Panc1 (cell line): ENCODE measurements at regions not wholly inside any gene's neighbourhood (a gene's known extent, or its start where the extent isn't known, plus 50 kb on each side); places are given as distances from the start of the nearest gene placed in this dataset.

ENCODE experiments used
- ATAC-seq: fragments of 200-7000 bp; cut with Tn5 transposase; 2 replicates; pipeline ENCODE4 v1.9.1; 2020; ENCODE audit warnings: mild to moderate bottlenecking, moderate library complexity
- BruUV-seq: library from RNA; stranded (reverse); fragments of 400-500 nt; replicated peaks from 2 replicates; lab custom pipeline; 2021; lab: Mats Ljungman, UMichigan
- CTCF ChIA-PET: fragments of 300-600 bp; sonication (Branson Sonifier 250); formaldehyde crosslinking; loops from one replicate; lab custom pipeline; 2022; ENCODE audit warnings: antibody characterized with exemption; lab: Charles Lee
- POLR2A ChIA-PET: fragments of 300-600 bp; sonication (Branson Sonifier 250); formaldehyde crosslinking; loops from one replicate; lab custom pipeline; 2022; ENCODE audit warnings: antibody characterized with exemption; lab: Charles Lee
- DNase-seq: peaks from one replicate; pipeline ENCODE4 v3.0.0-alpha.2; 2010; ENCODE audit warnings: low read depth, low spot score
- H3K27ac ChIP-seq: 2 replicates; pipeline ENCODE4 v1.5.1; 2011; ENCODE audit warnings: mild to moderate bottlenecking, low read length, inconsistent platforms
- H3K27me3 ChIP-seq: fragments of 200-500 bp; sonication (Bioruptor generic); 2 replicates; pipeline ENCODE4 v1.6.0; 2014; ENCODE audit warnings: low read length, inconsistent platforms; ENCODE audit not compliant: control insufficient read depth, insufficient read depth
- H3K36me3 ChIP-seq: fragments of 200-500 bp; sonication (Bioruptor generic); 2 replicates; pipeline ENCODE4 v1.5.1; 2014; ENCODE audit warnings: inconsistent platforms, mild to moderate bottlenecking, low read length, moderate library complexity; ENCODE audit not compliant: control insufficient read depth, insufficient read depth
- H3K4me1 ChIP-seq: 2 replicates; pipeline ENCODE4 v1.5.1; 2011; ENCODE audit warnings: inconsistent platforms, mild to moderate bottlenecking, low read length, moderate library complexity; ENCODE audit not compliant: control insufficient read depth, insufficient read depth
- H3K4me3 ChIP-seq, 2 experiments: 2 replicates each; pipeline ENCODE4 v1.5.1; 2011 to 2012; ENCODE audit warnings: low read depth in 2 of 2, low read length in 2 of 2, mild to moderate bottlenecking in 2 of 2, inconsistent platforms in 1 of 2, moderate library complexity in 1 of 2
- H3K9me3 ChIP-seq: fragments of 200-500 bp; sonication (Bioruptor generic); 2 replicates; pipeline ENCODE4 v1.5.1; 2014; ENCODE audit warnings: low read depth, mild to moderate bottlenecking, inconsistent platforms, low read length, moderate library complexity; ENCODE audit not compliant: control insufficient read depth, insufficient read depth
- CTCF ChIP-seq: fragments of 450-650 bp; IDR thresholded peaks from 2 replicates; pipeline ENCODE4 v1.5.1; 2017; ENCODE audit warnings: mild to moderate bottlenecking
- REST ChIP-seq, 2 experiments: IDR thresholded peaks; 2 replicates each; pipeline ENCODE4 v1.6.1; 2011 to 2012; ENCODE audit warnings: low read depth in 2 of 2, control low read depth in 1 of 2, low read length in 1 of 2, mild to moderate bottlenecking in 1 of 2, moderate library complexity in 1 of 2; ENCODE audit not compliant: insufficient read depth in 1 of 2
- SIN3A ChIP-seq: IDR thresholded peaks from 2 replicates; pipeline ENCODE4 v1.6.1; 2012; ENCODE audit warnings: low read depth, mild to moderate bottlenecking, low read length, moderate library complexity, borderline replicate concordance; ENCODE audit not compliant: insufficient read depth
- TCF7L2 ChIP-seq: IDR thresholded peaks from 2 replicates; pipeline ENCODE4 v1.6.1; 2011; ENCODE audit warnings: mild to moderate bottlenecking, low read depth, low read length, inconsistent platforms
- in situ Hi-C: cut with HindIII; loops from 2 replicates; pipeline ENCODE4 v1.10.0; 2016; ENCODE audit warnings: low sequenced_read_pairs, low pct_unique_long_range_greater_than_20kb
- intact Hi-C: fragments of 100-400 bp; cut with micrococcal nuclease; formaldehyde crosslinking; loops from one replicate; pipeline ENCODE4 v1.10.0; 2022; ENCODE audit not compliant: unreplicated experiment

GRCh38 chr7:21330462-21331178 lies 97.3 kb upstream of the SP4 start (continued):
- TF ChIP-seq TCF7L2: no peak

- no peaks in the 10 kb centered on the region for H3K36me3 ChIP-seq
- BruUV-seq: no TSS peak
Observed at GRCh38 chr7:21334906-21335305, 93.0 kb upstream of the SP4 start.

More at GRCh38 chr7:21334906-21335305, 93.0 kb upstream of the SP4 start:
- POLR2A ChIA-PET: no interaction called here
- in situ Hi-C loops: no loop called here
- no peak for TF ChIP-seq CTCF
- no peak for TF ChIP-seq REST (IDR thresholded peaks at IDR 0.05; ENCODE audit: insufficient read depth in 1 of 2, low read depth in 2 of 2, low read length in 1 of 2)
- TF ChIP-seq SIN3A: no peak
- no peak for TF ChIP-seq TCF7L2
- ATAC-seq: no peak
- DNase-seq: no peak
- Histone ChIP-seq H3K27me3 (peaks cover 3% of the 10 kb centered on the region; the same call in 1 of the 2 replicates), H3K27ac (no peak overlapping the region), H3K4me3 (no peak overlapping the region), H3K9me3 (no peaks in the 10 kb centered on the region), H3K4me1 (no peaks in the 10 kb centered on the region)
- intact Hi-C loops: no loop called here
- CTCF ChIA-PET: no interaction called here
